ENCODE measurements at regions not wholly inside any gene's neighbourhood (a gene's known extent, or its start where the extent isn't known, plus 50 kb on each side); places are given as distances from the start of the nearest gene placed in this dataset.

DNA sequence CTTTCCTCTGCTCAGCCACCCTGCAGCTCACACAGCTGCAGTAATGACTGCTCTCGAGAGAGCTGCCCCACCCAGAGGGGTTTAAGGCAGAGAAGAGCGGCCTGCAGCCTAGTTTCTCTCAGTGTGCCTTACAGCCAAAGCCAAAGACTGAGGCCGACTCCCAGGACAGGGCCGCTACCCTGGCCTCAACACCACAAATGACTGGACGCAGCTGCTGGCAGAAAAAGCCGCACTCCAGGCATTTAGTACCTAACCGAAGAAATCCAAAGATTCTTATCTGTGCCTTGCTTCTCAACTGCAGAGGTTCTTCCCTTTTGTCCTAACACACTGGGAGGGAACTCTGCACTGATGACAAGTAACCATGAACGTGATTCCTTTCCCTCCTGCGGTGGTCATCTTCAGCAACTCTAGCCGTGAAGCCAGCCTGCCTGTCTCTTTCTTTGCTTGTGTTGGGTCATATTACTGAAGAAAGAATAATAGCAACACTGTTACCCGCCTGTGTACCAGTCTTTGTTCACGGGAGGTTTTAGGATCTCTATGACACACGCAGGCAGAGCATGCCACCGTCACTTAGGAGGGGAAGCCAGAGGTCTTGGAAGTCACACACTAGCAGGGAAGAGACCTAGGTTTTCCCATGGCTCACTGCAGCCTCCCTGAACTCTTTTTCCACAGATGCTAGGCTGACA is 202.7 kb downstream of the RHOU start:
- H3K9ac ChIP-seq (ENCODE audit: low read length): no peak overlapping the region
- H2BK12ac ChIP-seq (ENCODE audit: low read length in 2 of 2): peak overlapping the region in 1 of 2 experiments; percentile 59
- H3K4me2 ChIP-seq (ENCODE audit: low read length, poor library complexity, severe bottlenecking): no peak overlapping the region
- H3K4ac ChIP-seq (ENCODE audit: low read depth in 1 of 2, low read length in 2 of 2): peak overlapping the region; percentile 10 to 29
- H3K27me3 ChIP-seq (ENCODE audit: control insufficient read depth in 1 of 2, insufficient read depth in 1 of 2, low read length in 2 of 2): peaks cover 8 to 27% of the 10 kb centered on the region in 2 experiments
- H3K4me3 ChIP-seq (ENCODE audit: insufficient read depth in 1 of 2, low read depth in 1 of 2, low read length in 2 of 2): no peak overlapping the region
- peak overlapping the region; percentile 40 to 66 for H3K18ac ChIP-seq (ENCODE audit: low read depth in 1 of 2, low read length in 2 of 2)
- no peaks in the 10 kb centered on the region for H3K9me3 ChIP-seq (ENCODE audit: control insufficient read depth, low read length)
- no peaks in the 10 kb centered on the region for H3K36me3 ChIP-seq (ENCODE audit: control insufficient read depth in 1 of 2, insufficient read depth in 2 of 2, low read depth in 1 of 2, low read length in 2 of 2)
- no peaks in the 10 kb centered on the region for H3K79me1 ChIP-seq (replicated peaks; ENCODE audit: low read length, poor library complexity, severe bottlenecking)
- no peak overlapping the region for H2BK120ac ChIP-seq (ENCODE audit: low read depth, low read length)
- no peak overlapping the region for H2AK5ac ChIP-seq (ENCODE audit: low read length, severe bottlenecking)
- DNase-seq: peak; percentile 74
- peak overlapping the region in 1 of 2 experiments; percentile 39 for H3K14ac ChIP-seq (ENCODE audit: low read length in 2 of 2)
- H2AFZ ChIP-seq (ENCODE audit: low read depth, low read length): no peak overlapping the region
- WGBS: 51% methylated on average over 14 of the region's 14 CpGs
- H3K27ac ChIP-seq (ENCODE audit: low read length, poor library complexity, severe bottlenecking): no peak overlapping the region
- no peak overlapping the region for H2BK15ac ChIP-seq (ENCODE audit: low read depth, poor library complexity, severe bottlenecking)
- H4K8ac ChIP-seq (ENCODE audit: low read length): peak overlapping the region; percentile 69
- no peak overlapping the region for H4K91ac ChIP-seq (ENCODE audit: low read length)
- H2BK5ac ChIP-seq (ENCODE audit: low read depth, low read length, poor library complexity, severe bottlenecking): no peak overlapping the region
- peaks cover 2% of the 10 kb centered on the region for H3K4me1 ChIP-seq (ENCODE audit: control insufficient read depth, insufficient read depth, low read depth, low read length)
- no peak overlapping the region for H3K23ac ChIP-seq (ENCODE audit: low read length in 2 of 2)

DNA sequence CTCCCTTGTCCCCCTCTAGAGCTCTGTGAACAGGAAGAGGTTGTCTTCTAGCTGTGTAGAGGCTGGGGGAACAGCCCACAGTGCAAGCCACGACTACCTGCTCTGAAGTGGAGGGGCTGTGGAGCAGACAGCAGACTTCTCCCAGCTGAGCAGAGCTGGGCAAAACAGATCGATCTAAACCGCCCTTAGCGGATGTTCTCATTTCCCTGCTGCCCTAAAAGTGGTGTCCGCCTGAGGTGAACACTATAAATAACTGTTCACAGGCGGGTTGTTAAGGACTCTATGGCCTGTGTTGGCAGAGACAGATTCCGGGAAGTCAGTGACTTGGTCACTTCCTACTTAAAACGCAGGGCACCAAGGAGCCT is 203.2 kb downstream of the RHOU start:
- no peak overlapping the region for H3K27ac ChIP-seq (ENCODE audit: low read length, poor library complexity, severe bottlenecking)
- H2AK5ac ChIP-seq (ENCODE audit: low read length, severe bottlenecking): no peak overlapping the region
- no peak overlapping the region for H2BK15ac ChIP-seq (ENCODE audit: low read depth, poor library complexity, severe bottlenecking)
- H3K27me3 ChIP-seq (ENCODE audit: control insufficient read depth in 1 of 2, insufficient read depth in 1 of 2, low read length in 2 of 2): peaks cover 8 to 22% of the 10 kb centered on the region in 2 experiments
- no peak overlapping the region for H3K9ac ChIP-seq (ENCODE audit: low read length)
- H3K4me1 ChIP-seq (ENCODE audit: control insufficient read depth, insufficient read depth, low read depth, low read length): peaks cover 2% of the 10 kb centered on the region
- DNase-seq: no peak
- no peak overlapping the region for H4K91ac ChIP-seq (ENCODE audit: low read length)
- no peak overlapping the region for H3K4me2 ChIP-seq (ENCODE audit: low read length, poor library complexity, severe bottlenecking)
- no peak overlapping the region for H2BK5ac ChIP-seq (ENCODE audit: low read depth, low read length, poor library complexity, severe bottlenecking)
- peak overlapping the region; percentile 12 for H2BK120ac ChIP-seq (ENCODE audit: low read depth, low read length)
- peak overlapping the region in 1 of 2 experiments; percentile 39 for H3K14ac ChIP-seq (ENCODE audit: low read length in 2 of 2)
- H3K36me3 ChIP-seq (ENCODE audit: control insufficient read depth in 1 of 2, insufficient read depth in 2 of 2, low read depth in 1 of 2, low read length in 2 of 2): no peaks in the 10 kb centered on the region
- H3K4me3 ChIP-seq (ENCODE audit: insufficient read depth in 1 of 2, low read depth in 1 of 2, low read length in 2 of 2): no peak overlapping the region
- no peak overlapping the region for H3K23ac ChIP-seq (ENCODE audit: low read length in 2 of 2)
- no peaks in the 10 kb centered on the region for H3K9me3 ChIP-seq (ENCODE audit: control insufficient read depth, low read length)
- H2AFZ ChIP-seq (ENCODE audit: low read depth, low read length): no peak overlapping the region
- H2BK12ac ChIP-seq (ENCODE audit: low read length in 2 of 2): peak overlapping the region in 1 of 2 experiments; percentile 59
- peak overlapping the region; percentile 46 to 66 for H3K18ac ChIP-seq (ENCODE audit: low read depth in 1 of 2, low read length in 2 of 2)
- peak overlapping the region; percentile 10 to 29 for H3K4ac ChIP-seq (ENCODE audit: low read depth in 1 of 2, low read length in 2 of 2)
- peak overlapping the region; percentile 45 for H4K8ac ChIP-seq (ENCODE audit: low read length)
- whole genome bisulfite sequencing: 30% methylated on average over 8 of the region's 8 CpGs
- no peaks in the 10 kb centered on the region for H3K79me1 ChIP-seq (replicated peaks; ENCODE audit: low read length, poor library complexity, severe bottlenecking)

DNA sequence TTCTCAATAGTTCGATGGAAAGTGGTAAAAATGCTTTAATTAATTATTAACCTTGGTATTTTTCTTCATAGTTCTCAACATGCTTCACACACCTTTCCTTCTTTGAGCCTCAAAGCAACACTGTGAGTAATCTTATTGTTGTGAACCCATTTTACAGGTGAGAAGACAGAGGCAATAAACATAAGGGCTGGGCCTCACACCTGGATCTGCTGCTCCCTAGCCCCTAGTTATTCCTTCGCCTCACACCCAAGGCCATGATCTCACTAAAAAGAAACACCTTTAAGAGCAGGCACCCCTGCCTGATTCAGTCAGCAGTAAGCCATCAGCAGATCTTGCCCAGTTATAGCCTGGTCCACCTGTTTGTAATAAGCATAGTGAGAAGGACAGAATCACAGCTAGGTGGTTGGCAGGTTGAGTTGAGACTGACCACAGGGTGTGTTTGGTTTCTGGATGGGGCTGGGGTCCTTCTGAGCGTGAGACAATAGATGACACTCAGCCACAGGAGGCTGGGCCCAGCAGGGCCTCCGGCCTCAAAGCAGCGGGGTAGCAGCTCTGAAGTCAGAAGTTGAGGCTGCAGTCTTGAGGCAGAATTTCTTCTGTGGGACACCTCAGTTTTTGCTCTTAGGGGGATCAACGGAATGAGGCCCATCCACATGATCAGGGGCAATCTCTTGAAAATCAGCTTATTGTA is 203.9 kb downstream of the RHOU start:
- DNase-seq: no peak
- no peak overlapping the region for H3K4me2 ChIP-seq (ENCODE audit: low read length, poor library complexity, severe bottlenecking)
- H2BK5ac ChIP-seq (ENCODE audit: low read depth, low read length, poor library complexity, severe bottlenecking): no peak overlapping the region
- H2BK15ac ChIP-seq (ENCODE audit: low read depth, poor library complexity, severe bottlenecking): no peak overlapping the region
- no peaks in the 10 kb centered on the region for H3K36me3 ChIP-seq (ENCODE audit: control insufficient read depth in 1 of 2, insufficient read depth in 2 of 2, low read depth in 1 of 2, low read length in 2 of 2)
- no peak overlapping the region for H4K8ac ChIP-seq (ENCODE audit: low read length)
- no peak overlapping the region for H3K9ac ChIP-seq (ENCODE audit: low read length)
- peaks cover 2% of the 10 kb centered on the region for H3K4me1 ChIP-seq (ENCODE audit: control insufficient read depth, insufficient read depth, low read depth, low read length)
- H3K27ac ChIP-seq (ENCODE audit: low read length, poor library complexity, severe bottlenecking): no peak overlapping the region
- no peak overlapping the region for H2BK120ac ChIP-seq (ENCODE audit: low read depth, low read length)
- no peaks in the 10 kb centered on the region for H3K79me1 ChIP-seq (replicated peaks; ENCODE audit: low read length, poor library complexity, severe bottlenecking)
- H3K23ac ChIP-seq (ENCODE audit: low read length in 2 of 2): no peak overlapping the region
- 95% methylated on average over 5 of the region's 6 CpGs for WGBS
- H2AK5ac ChIP-seq (ENCODE audit: low read length, severe bottlenecking): no peak overlapping the region
- H3K27me3 ChIP-seq (ENCODE audit: control insufficient read depth in 1 of 2, insufficient read depth in 1 of 2, low read length in 2 of 2): peaks cover 2 to 15% of the 10 kb centered on the region in 2 experiments
- no peaks in the 10 kb centered on the region for H3K9me3 ChIP-seq (ENCODE audit: control insufficient read depth, low read length)
- no peak overlapping the region for H2AFZ ChIP-seq (ENCODE audit: low read depth, low read length)
- H3K4me3 ChIP-seq (ENCODE audit: insufficient read depth in 1 of 2, low read depth in 1 of 2, low read length in 2 of 2): no peak overlapping the region
- no peak overlapping the region for H3K14ac ChIP-seq (ENCODE audit: low read length in 2 of 2)
- H2BK12ac ChIP-seq (ENCODE audit: low read length in 2 of 2): no peak overlapping the region
- H3K4ac ChIP-seq (ENCODE audit: low read depth in 1 of 2, low read length in 2 of 2): no peak overlapping the region
- H3K18ac ChIP-seq (ENCODE audit: low read depth in 1 of 2, low read length in 2 of 2): no peak overlapping the region
- H4K91ac ChIP-seq (ENCODE audit: low read length): peak overlapping the region; percentile 28

DNA sequence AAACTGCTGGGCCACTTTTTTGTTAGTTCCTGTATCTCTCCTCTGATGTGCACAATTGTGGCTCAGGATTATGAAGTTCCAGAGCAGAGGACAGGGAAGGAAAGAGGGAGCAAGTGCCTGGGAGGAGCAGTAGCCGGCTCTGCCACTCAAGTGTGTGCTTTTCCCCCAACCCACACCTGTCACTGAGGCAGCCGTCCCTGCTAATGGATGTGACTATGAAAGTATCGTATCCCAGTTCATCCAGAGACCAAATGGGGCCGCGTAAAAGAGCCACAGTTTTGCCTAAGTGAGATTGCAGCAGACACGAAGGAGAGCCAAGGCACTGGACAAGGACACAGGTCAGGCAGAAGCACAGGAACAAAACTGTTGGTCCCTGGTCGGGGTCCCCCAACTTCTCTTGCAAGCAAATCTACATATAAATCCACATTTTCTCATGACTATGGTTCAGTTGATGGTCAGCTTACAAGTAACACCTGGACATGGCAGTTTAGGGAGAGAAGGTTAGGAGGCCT is 204.7 kb downstream of the RHOU start:
- Histone ChIP-seq H2AK5ac (ENCODE audit: low read length, severe bottlenecking) (no peak overlapping the region), H3K36me3 (ENCODE audit: control insufficient read depth in 1 of 2, insufficient read depth in 2 of 2, low read depth in 1 of 2, low read length in 2 of 2) (no peaks in the 10 kb centered on the region), H3K4me1 (ENCODE audit: control insufficient read depth, insufficient read depth, low read depth, low read length) (peaks cover 3% of the 10 kb centered on the region), H2BK12ac (ENCODE audit: low read length in 2 of 2) (no peak overlapping the region), H2AFZ (ENCODE audit: low read depth, low read length) (no peak overlapping the region), H3K79me1 (replicated peaks; ENCODE audit: low read length, poor library complexity, severe bottlenecking) (no peaks in the 10 kb centered on the region), H3K23ac (ENCODE audit: low read length in 2 of 2) (no peak overlapping the region), H4K8ac (ENCODE audit: low read length) (no peak overlapping the region), H3K14ac (ENCODE audit: low read length in 2 of 2) (no peak overlapping the region), H3K4me2 (ENCODE audit: low read length, poor library complexity, severe bottlenecking) (no peak overlapping the region), H2BK5ac (ENCODE audit: low read depth, low read length, poor library complexity, severe bottlenecking) (no peak overlapping the region), H3K4me3 (ENCODE audit: insufficient read depth in 1 of 2, low read depth in 1 of 2, low read length in 2 of 2) (no peak overlapping the region), H4K91ac (ENCODE audit: low read length) (no peak overlapping the region), H3K18ac (ENCODE audit: low read depth in 1 of 2, low read length in 2 of 2) (no peak overlapping the region), H3K9ac (ENCODE audit: low read length) (no peak overlapping the region), H3K27me3 (ENCODE audit: control insufficient read depth in 1 of 2, insufficient read depth in 1 of 2, low read length in 2 of 2) (peaks cover 0 to 10% of the 10 kb centered on the region in 2 experiments), H2BK120ac (ENCODE audit: low read depth, low read length) (no peak overlapping the region), H3K4ac (ENCODE audit: low read depth in 1 of 2, low read length in 2 of 2) (no peak overlapping the region), H3K27ac (ENCODE audit: low read length, poor library complexity, severe bottlenecking) (no peak overlapping the region), H3K9me3 (ENCODE audit: control insufficient read depth, low read length) (no peaks in the 10 kb centered on the region), H2BK15ac (ENCODE audit: low read depth, poor library complexity, severe bottlenecking) (no peak overlapping the region)
- no peak for DNase-seq
- 97% methylated on average over 7 of the region's 7 CpGs for WGBS
